ENCODE measurements at regions not wholly inside any gene's neighbourhood (a gene's known extent, or its start where the extent isn't known, plus 50 kb on each side); places are given as distances from the start of the nearest gene placed in this dataset.

- ChIA-PET CTCF (no interaction called here), POLR2A (no interaction called here)
- no peak overlapping the region for H3K4me3 ChIP-seq (ENCODE audit: low read depth, low read length)
- no peak for DNase-seq (ENCODE audit: low read depth, low spot score)
- no peak for TF ChIP-seq CTCF (IDR thresholded peaks at IDR 0.05; ENCODE audit: insufficient read depth, low read length, missing control alignments)
These were observed 653.3 kb downstream of the NLGN4X start for GRCh38 chrX:5575407-5575806.

- TF ChIP-seq CTCF (IDR thresholded peaks at IDR 0.05; ENCODE audit: insufficient read depth, low read length, missing control alignments): no peak
- CTCF ChIA-PET: no interaction called here
- no peak overlapping the region for H3K4me3 ChIP-seq (ENCODE audit: low read depth, low read length)
- no peak for DNase-seq (ENCODE audit: low read depth, low spot score)
- POLR2A ChIA-PET: no interaction called here
These were observed 659.7 kb downstream of the NLGN4X start for GRCh38 chrX:5568934-5569333.

- ChIA-PET CTCF (no interaction called here), POLR2A (no interaction called here)
- no peak for DNase-seq (ENCODE audit: low read depth, low spot score)
- no peak for TF ChIP-seq CTCF (IDR thresholded peaks at IDR 0.05; ENCODE audit: insufficient read depth, low read length, missing control alignments)
- no peak overlapping the region for H3K4me3 ChIP-seq (ENCODE audit: low read depth, low read length)
These were observed 669.3 kb downstream of the NLGN4X start for GRCh38 chrX:5559386-5559785.

- CTCF ChIA-PET: no interaction called here
- TF ChIP-seq CTCF (IDR thresholded peaks at IDR 0.05; ENCODE audit: insufficient read depth, low read length, missing control alignments): no peak
- DNase-seq (ENCODE audit: low read depth, low spot score): no peak
- H3K4me3 ChIP-seq (ENCODE audit: low read depth, low read length): no peak overlapping the region
- POLR2A ChIA-PET: no interaction called here
These were observed 679.2 kb downstream of the NLGN4X start for GRCh38 chrX:5549512-5549911.

GRCh38 chrX:5537098-5537497 is 691.6 kb downstream of the NLGN4X start:
- ChIA-PET POLR2A (no interaction called here), CTCF (no interaction called here)
- no peak for DNase-seq (ENCODE audit: low read depth, low spot score)

GRCh38 chrX:5536261-5536660 is 692.4 kb downstream of the NLGN4X start:
- POLR2A ChIA-PET: no interaction called here
- H3K4me3 ChIP-seq (ENCODE audit: low read depth, low read length): no peak overlapping the region
- CTCF ChIA-PET: no interaction called here
- no peak for TF ChIP-seq CTCF (IDR thresholded peaks at IDR 0.05; ENCODE audit: insufficient read depth, low read length, missing control alignments)
- no peak for DNase-seq (ENCODE audit: low read depth, low spot score)

More at GRCh38 chrX:5537098-5537497, 691.6 kb downstream of the NLGN4X start:
- H3K4me3 ChIP-seq (ENCODE audit: low read depth, low read length): no peak overlapping the region
- TF ChIP-seq CTCF (IDR thresholded peaks at IDR 0.05; ENCODE audit: insufficient read depth, low read length, missing control alignments): no peak

Measured in AG04449 (cell line).